Epithelial cell of prostate (primary cell): ENCODE measurements at regions not wholly inside any gene's neighbourhood (a gene's known extent, or its start where the extent isn't known, plus 50 kb on each side); places are given as distances from the start of the nearest gene placed in this dataset.
"Not testable (repeated sequence)": the region's sequence is repeated elsewhere in the genome, so short reads cannot be mapped to it uniquely, and the experiment has no call there.

ENCODE experiments used
- DNase-seq: peaks from one replicate; pipeline ENCODE4 v3.0.0-alpha.2; 2011; ENCODE audit warnings: low read depth, low spot score
- H3K27ac ChIP-seq: fragments of 450-650 bp; 2 replicates; pipeline ENCODE4 v1.5.1; 2017; ENCODE audit warnings: mild to moderate bottlenecking

DNA sequence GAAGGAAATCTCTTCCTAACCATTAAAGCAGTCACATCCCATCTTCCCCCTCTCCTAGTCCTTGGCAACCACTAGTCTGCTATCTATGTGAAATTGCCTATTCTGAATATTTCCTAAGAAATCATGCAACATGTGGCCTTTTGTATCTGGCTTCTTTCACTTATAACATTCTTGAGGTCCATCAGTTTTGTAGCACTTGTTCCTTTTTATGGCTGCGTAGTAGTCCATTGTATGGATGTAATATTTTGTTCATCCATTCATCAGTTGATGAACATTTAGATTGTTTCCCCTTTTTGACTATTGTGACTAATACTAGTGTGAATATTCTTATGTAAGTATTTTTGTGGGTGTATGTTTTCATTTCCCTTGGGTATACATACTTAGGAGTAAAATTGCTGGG lies 878.7 kb upstream of the DEFB115 start:
- not testable (repeated sequence) for H3K27ac ChIP-seq, DNase-seq

DNA sequence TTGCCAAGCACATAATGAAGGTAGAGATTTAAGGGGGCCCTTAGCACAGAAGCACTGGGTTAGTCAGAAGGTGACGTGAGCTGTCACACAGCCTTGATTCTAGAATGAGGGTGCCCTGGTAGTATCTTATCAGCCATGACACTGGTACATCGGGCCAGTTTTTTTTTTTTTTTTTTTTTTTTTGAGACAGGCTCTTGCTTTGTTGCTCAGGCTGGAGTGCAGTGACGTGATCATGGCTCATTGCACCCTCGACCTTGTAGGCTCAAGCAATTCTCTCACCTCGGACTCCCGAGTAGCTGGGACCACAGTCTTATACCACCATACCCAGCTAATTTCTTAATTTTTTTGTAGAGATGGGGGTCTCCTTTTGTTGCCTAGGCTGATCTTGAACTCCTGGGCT lies 872.6 kb upstream of the DEFB115 start:
- H3K27ac ChIP-seq, DNase-seq: not testable (repeated sequence)

DNA sequence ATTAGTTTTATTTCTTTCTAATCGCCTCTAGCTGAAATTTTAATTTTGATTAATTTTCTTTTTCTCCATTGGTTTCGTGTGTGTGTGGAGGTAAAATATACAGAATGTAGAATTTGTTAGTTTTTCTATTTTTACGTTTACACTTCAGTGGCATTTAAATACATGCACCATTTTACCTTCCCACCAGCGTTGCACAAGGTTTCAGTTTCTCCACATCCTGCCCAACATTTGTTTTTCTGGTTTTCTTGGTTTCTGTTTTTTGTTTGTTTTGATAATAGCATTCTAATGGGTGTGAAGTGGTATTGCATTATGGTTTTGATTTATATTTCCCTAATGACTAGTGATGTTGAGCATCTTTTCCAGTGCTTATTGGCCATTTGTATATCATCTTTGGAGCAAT lies 871.4 kb upstream of the DEFB115 start:
- not testable (repeated sequence) for DNase-seq, H3K27ac ChIP-seq

DNA sequence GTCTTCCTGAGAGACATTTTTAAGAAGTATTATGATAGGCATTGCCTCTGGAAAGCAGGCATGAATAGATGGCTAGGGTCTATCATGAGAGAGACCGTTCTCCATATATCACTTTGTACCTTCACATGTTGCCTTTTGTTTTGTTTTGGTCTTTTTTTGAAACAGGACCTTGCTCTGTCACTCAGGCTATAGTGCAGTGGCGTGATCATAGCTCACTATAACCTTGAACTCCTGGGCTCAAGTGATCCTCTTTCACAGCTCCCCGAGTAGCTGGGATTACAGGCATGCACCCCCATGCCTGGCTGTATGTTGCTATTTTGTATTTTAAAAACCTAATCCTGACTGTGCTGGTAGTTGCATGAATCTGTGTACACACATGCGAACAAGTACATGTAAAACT lies 869.6 kb upstream of the DEFB115 start:
- DNase-seq: not testable (repeated sequence)

DNA sequence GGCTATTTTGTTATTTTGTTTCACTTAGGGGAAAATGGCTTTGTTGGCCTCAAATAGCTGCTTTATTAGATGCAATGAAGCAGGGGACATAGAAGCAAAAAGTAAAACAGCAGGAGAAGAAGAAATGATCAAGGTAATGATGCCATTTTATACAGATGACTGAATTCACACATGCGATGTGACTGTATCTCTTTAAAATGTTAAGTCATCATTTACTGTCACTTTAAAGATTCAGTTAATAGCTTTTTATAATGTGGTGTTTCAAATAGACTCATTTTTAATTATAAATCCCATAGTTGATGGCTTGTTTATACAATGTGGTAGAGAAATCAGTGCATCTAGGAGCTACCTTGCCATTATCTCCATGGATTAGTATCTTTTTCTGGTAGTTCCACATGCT lies 863.9 kb upstream of the DEFB115 start:
- H3K27ac ChIP-seq, DNase-seq: not testable (repeated sequence)

More for the DNA sequence above, 869.6 kb upstream of the DEFB115 start:
- H3K27ac ChIP-seq: not testable (repeated sequence)

DNA sequence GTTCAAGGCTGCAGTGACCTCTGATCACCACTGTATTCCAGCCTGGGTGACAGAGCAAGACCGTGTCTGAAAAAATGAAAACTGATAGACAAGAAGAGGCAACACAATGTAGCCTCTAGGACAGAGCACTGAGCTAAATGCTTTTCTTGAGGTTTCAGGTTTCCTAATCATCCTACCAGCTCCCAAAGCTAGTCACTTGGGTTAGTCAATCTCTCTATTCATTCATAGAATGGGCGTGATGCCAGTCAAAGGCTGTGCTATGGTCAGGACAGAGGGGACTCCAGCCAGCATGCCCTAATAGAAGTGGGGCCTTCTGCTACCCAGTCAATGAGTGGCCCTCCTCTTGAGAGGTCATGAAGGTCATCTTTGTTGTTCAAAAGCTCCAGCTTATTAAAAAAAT lies 860.4 kb upstream of the DEFB115 start:
- not testable (repeated sequence) for DNase-seq, H3K27ac ChIP-seq

DNA sequence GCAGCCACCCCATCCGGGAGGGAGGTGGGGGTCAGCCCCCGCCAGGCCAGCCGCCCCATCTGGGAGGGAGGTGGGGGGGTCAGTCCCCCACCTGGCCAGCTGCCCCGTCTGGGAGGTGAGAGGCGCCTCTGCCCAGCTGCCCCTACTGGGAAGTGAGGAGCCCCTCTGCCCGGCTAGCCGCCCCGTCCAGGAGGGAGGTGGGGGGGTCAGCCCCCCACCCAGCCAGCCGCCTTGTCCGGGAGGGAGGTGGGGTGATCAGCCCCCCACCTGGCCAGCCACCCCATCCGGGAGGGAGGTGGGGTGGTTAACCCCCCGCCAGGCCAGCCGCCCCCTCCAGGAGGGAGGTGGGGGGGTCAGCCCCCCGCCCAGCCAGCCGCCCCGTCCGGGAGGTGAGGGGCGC lies 852.4 kb upstream of the DEFB115 start:
- DNase-seq, H3K27ac ChIP-seq: not testable (repeated sequence)

DNA sequence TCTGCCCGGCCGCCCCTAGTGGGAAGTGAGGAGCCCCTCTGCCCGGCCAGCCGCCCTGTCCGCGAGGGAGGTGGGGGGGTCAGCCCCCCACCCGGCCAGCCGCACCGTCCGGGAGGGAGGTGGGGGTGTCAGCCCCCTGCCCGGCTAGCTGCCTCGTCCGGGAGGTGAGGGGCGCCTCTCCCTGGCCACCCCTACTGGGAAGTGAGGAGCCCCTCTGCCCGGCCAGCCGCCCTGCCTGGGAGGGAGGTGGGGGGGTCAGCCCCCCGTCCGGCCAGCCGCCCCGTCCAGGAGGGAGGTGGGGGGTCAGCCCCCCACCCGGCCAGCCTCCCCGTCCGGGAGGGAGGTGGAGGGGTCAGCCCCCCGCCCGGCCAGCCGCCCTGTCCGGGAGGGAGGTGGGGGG lies 851.9 kb upstream of the DEFB115 start:
- not testable (repeated sequence) for H3K27ac ChIP-seq, DNase-seq

DNA sequence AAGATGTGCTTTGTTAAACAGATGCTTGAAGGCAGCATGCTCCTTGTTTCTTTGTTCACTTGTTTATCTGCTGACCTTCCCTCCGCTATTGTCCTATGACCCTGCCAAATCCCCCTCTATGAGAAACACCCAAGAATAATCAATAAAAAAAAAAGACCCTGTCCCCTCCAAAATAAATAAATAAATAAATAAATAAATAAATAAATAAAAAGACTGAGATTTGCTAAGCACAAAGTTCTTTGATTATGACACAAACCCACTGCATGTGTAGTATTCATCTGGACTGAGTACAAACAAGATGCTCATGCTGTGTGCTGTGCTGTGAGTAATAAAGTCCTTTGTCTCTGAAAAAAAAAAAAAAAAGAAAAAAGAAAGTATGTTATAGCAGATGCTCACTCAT lies 851.1 kb upstream of the DEFB115 start:
- not testable (repeated sequence) for H3K27ac ChIP-seq, DNase-seq

DNA sequence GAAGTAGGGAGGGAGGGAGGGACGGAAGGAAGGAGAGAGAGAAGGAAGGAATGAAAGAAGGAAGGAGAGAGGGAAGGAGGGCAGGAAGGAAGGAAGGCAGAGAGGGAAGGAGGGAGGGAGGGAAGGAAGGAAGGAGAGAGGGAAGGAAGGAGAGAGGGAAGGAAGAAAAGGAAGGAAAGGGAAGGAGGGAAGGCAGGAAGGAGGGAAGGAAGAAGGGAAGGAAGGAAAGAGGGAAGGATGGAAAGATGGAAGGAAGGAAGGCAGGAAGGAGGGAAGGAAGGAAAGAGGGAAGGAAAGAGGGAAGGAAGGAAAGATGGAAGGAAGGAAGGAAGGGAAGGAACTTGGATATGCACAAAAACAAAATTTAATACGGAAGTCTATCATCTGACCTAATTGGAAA lies 844.5 kb upstream of the DEFB115 start:
- no peak overlapping the region for H3K27ac ChIP-seq
- no peak for DNase-seq

DNA sequence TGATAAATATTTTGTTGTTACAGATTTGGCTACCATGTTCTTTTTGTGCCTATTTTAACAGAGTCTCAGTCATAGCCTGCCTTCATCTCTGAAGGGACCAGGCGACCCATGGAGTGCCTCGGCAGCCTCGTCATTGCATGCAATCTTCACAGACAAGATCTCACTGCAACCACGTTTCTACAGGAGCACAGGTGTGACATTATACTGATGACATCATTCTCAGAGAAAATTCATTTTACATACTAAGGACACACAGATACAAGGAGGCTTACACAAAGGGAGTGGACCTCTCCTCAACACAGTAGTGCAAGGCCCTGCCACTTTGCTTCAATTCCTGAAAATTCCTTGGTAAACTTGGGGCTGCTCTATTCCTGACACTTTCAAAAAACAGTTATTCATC lies 840.1 kb upstream of the DEFB115 start:
- H3K27ac ChIP-seq, DNase-seq: not testable (repeated sequence)

DNA sequence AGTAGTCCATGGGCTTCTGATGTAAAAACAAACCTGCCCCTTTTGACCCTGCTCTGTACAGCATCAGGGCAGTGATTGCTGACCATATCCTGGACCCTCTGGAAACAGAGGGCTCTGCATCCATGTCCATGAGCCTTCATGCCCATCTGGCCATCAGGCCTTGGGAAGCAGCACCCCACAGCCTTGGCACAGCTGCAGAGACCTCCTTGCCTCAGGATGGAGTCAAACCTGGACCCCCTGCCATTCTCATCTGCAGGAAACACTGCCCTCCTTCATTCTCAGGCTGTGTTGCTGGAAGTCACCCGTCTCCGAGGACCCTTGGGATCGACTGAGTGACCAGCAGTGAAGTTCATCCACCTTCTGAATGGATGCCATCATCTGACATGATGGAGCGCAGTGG lies 839.1 kb upstream of the DEFB115 start:
- DNase-seq, H3K27ac ChIP-seq: not testable (repeated sequence)

DNA sequence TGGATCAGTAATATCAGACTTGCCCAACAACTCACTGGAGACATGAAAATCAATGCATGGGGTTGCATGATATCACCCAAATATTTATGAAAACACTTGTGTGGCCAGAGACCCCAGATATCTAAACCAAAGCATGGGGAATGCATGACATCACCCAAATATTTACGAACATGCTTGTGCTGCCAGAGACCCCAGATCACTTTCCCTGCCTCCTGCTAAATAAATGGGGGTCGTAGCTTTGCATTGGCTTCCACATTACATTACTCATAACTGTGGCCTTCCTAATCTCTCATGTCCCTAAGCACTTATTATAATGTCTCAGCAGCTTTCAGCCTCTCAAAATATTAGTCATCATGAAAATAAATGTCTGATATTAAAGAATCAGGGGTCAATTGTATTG lies 838.0 kb upstream of the DEFB115 start:
- no peak for DNase-seq
- no peak overlapping the region for H3K27ac ChIP-seq

DNA sequence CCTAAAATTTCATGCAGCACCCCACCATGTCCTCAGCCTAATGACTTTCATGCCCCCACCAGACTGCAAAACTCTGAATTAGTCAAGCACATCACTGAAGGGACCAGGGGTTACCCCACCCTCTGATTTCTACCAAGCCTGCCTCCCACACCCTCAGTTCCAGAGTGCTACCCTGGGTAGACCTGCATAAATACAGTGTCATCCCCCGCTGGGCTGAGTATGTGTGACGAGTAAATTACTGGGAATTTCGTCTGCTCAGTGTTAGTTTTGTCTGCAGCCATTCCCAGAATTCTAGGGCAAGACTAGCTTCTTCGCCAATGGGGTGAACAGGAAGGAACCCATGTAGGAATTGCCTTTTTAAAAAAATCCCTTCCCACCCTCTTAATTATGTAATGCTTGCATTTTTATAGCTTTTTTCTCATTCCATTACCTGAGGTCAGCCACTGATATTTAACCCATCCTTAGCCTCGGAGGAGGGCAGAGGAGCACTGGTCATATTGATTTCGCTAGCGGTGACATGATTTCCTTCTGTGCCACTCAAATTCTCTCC lies 837.5 kb upstream of the DEFB115 start:
- H3K27ac ChIP-seq, DNase-seq: not testable (repeated sequence)
